A673 (cell line): ENCODE measurements at regions not wholly inside any gene's neighbourhood (a gene's known extent, or its start where the extent isn't known, plus 50 kb on each side); places are given as distances from the start of the nearest gene placed in this dataset.

Experiments used
- BruUV-seq: library from RNA; stranded (reverse); fragments of 400-500 nt; replicated peaks from 2 replicates; lab custom pipeline; 2021; lab: Mats Ljungman, UMichigan
- CTCF ChIA-PET: fragments of 300-600 bp; sonication (Branson Sonifier 250); formaldehyde crosslinking; loops from one replicate; lab custom pipeline; 2022; ENCODE audit warnings: antibody characterized with exemption; lab: Charles Lee
- POLR2A ChIA-PET: fragments of 300-600 bp; sonication (Branson Sonifier 250); formaldehyde crosslinking; loops from one replicate; lab custom pipeline; 2022; ENCODE audit warnings: antibody characterized with exemption; ENCODE audit not compliant: low non-redundant PET; lab: Charles Lee
- DNase-seq: peaks from one replicate; pipeline ENCODE4 v3.0.0-alpha.2; 2015; ENCODE audit warnings: low spot score
- H3K27ac ChIP-seq: fragments of 200-600 bp; sonication (generic); 2 replicates; pipeline ENCODE4 v1.5.1; 2016; ENCODE audit warnings: mixed run types, low read depth, mild to moderate bottlenecking, mixed read lengths, antibody characterized with exemption, low read length; ENCODE audit not compliant: poor library complexity, severe bottlenecking
- H3K27me3 ChIP-seq: fragments of 200-600 bp; sonication (generic); replicated peaks from 2 replicates; pipeline ENCODE4 v1.6.1; 2017; ENCODE audit warnings: mixed run types, low read depth, mild to moderate bottlenecking, mixed read lengths, antibody characterized with exemption, low read length; ENCODE audit not compliant: insufficient read depth, poor library complexity
- H3K36me3 ChIP-seq: fragments of 200-600 bp; sonication (generic); 2 replicates; pipeline ENCODE4 v1.6.1; 2016; ENCODE audit warnings: mixed run types, mild to moderate bottlenecking, mixed read lengths, antibody characterized with exemption, low read length; ENCODE audit not compliant: insufficient read depth, poor library complexity, severe bottlenecking
- H3K4me1 ChIP-seq: fragments of 200-600 bp; sonication (generic); 2 replicates; pipeline ENCODE4 v1.6.1; 2017; ENCODE audit warnings: mixed run types, mild to moderate bottlenecking, mixed read lengths, antibody characterized with exemption, low read length; ENCODE audit not compliant: insufficient read depth, poor library complexity, severe bottlenecking
- H3K4me3 ChIP-seq: fragments of 200-600 bp; sonication (generic); 2 replicates; pipeline ENCODE4 v1.5.1; 2016; ENCODE audit warnings: low read depth, mixed run types, mild to moderate bottlenecking, mixed read lengths, low read length; ENCODE audit not compliant: poor library complexity, severe bottlenecking
- H3K9me3 ChIP-seq: fragments of 200-600 bp; sonication (generic); 2 replicates; pipeline ENCODE4 v1.6.1; 2016; ENCODE audit warnings: mixed run types, low read depth, mild to moderate bottlenecking, mixed read lengths, antibody characterized with exemption, low read length; ENCODE audit not compliant: poor library complexity, severe bottlenecking
- EZH2 ChIP-seq: fragments of 200-600 bp; sonication (generic); IDR thresholded peaks from 2 replicates; pipeline ENCODE4 v1.6.1; 2017; ENCODE audit warnings: borderline replicate concordance, low read depth, mild to moderate bottlenecking, mixed read lengths, antibody characterized with exemption, low read length; ENCODE audit not compliant: poor library complexity, severe bottlenecking
- intact Hi-C: fragments of 100-400 bp; cut with micrococcal nuclease; formaldehyde crosslinking; loops from one replicate; pipeline ENCODE4 v1.10.0; 2022; ENCODE audit not compliant: unreplicated experiment
- TF ChIP-seq, protein P1 (sequence below): fragments of 300-800, 200-600 bp; sonication (generic); conservative IDR thresholded peaks from 2 replicates; pipeline ENCODE4 v1.5.1; 2017; ENCODE audit warnings: low read depth, mild to moderate bottlenecking, antibody characterized with exemption, low read length, moderate library complexity, mixed read lengths

DNA sequence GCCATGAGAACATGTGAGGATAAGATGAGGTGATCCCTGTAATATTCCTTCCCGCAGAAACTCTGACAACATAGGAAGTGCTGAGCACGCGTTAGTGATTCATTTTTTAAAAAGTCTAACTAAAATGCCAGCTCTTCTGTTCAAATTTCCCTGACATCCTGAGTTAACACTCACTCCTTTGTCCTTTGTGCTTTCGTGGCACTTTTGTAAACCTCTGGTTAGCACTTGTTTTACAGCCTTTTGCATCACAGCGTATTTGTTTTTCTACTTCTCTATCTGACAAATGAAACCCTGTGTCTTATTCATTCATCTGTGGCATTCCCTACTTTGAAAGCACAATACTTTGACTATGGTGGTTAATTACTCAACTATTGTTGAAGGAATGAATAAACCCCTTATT lies 313.6 kb downstream of the NUAK1 start:
- BruUV-seq, result no TSS peak
- POLR2A ChIA-PET, result no interaction called here
- CTCF ChIA-PET, result no interaction called here
- TF ChIP-seq, protein P1, sequence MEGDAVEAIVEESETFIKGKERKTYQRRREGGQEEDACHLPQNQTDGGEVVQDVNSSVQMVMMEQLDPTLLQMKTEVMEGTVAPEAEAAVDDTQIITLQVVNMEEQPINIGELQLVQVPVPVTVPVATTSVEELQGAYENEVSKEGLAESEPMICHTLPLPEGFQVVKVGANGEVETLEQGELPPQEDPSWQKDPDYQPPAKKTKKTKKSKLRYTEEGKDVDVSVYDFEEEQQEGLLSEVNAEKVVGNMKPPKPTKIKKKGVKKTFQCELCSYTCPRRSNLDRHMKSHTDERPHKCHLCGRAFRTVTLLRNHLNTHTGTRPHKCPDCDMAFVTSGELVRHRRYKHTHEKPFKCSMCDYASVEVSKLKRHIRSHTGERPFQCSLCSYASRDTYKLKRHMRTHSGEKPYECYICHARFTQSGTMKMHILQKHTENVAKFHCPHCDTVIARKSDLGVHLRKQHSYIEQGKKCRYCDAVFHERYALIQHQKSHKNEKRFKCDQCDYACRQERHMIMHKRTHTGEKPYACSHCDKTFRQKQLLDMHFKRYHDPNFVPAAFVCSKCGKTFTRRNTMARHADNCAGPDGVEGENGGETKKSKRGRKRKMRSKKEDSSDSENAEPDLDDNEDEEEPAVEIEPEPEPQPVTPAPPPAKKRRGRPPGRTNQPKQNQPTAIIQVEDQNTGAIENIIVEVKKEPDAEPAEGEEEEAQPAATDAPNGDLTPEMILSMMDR, result no peak
- no peak for TF ChIP-seq EZH2
- Histone ChIP-seq H3K27me3 (no peaks in the 10 kb centered on the region), H3K27ac (no peak overlapping the region), H3K9me3 (no peaks in the 10 kb centered on the region), H3K4me3 (no peak overlapping the region), H3K36me3 (no peaks in the 10 kb centered on the region), H3K4me1 (no peaks in the 10 kb centered on the region)
- intact Hi-C loops, result no loop called here
- no peak for DNase-seq

DNA sequence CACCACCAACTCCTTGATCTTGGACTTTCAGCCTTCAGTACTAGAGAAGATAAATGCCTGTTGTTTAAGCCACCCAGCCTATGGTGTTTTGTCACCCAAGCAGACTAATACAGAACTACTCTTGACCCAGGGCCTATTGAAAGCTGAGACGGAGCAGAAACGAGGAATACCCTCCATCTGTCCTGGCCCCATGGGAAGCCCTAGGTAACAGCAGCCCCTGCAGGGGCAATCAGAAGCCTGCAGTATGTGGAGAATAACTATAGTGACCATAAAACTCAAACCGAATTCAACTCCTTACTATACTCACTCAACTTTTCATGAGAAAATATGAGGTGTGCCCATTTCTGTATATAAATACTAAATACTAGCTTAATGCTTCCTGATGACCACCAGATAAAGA lies 307.4 kb downstream of the NUAK1 start:
- H3K27ac ChIP-seq, result no peak overlapping the region
- intact Hi-C loops, result no loop called here
- CTCF ChIA-PET, result no interaction called here

DNA sequence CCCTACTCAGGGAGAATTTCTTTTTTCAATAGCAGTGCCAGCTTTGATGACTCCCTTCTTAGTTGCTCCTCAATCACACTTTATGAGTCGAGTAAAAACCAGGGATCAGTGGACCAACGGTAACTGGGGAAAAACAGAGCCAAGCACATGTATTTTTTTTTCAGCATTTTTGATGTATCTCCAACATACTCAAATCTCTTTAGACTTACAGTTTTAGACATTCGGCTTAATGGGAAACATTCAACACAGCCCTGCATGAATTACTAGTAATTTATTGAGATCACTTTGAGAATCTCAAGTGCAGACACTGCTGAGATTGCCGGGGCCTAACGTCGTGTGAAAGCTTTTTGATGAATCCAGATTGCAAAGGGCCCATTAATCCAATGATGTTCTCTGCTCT lies 306.7 kb downstream of the NUAK1 start:
- intact Hi-C loops, result no loop called here
- TF ChIP-seq, protein P1, result no peak
- TF ChIP-seq EZH2, result no peak
- no TSS peak for BruUV-seq
- no peak for DNase-seq
- H3K4me1 ChIP-seq, result no peaks in the 10 kb centered on the region
- H3K9me3 ChIP-seq, result no peaks in the 10 kb centered on the region
- no peak overlapping the region for H3K4me3 ChIP-seq
- POLR2A ChIA-PET, result no interaction called here
- H3K27me3 ChIP-seq, result no peaks in the 10 kb centered on the region
- CTCF ChIA-PET, result no interaction called here
- H3K36me3 ChIP-seq, result no peaks in the 10 kb centered on the region
- no peak overlapping the region for H3K27ac ChIP-seq

More for the DNA sequence above, 307.4 kb downstream of the NUAK1 start:
- DNase-seq, result no peak
- H3K9me3 ChIP-seq, result no peaks in the 10 kb centered on the region
- no TSS peak for BruUV-seq
- no peaks in the 10 kb centered on the region for H3K4me1 ChIP-seq
- POLR2A ChIA-PET, result no interaction called here
- no peak overlapping the region for H3K4me3 ChIP-seq
- H3K27me3 ChIP-seq, result no peaks in the 10 kb centered on the region
- no peak for TF ChIP-seq EZH2
- TF ChIP-seq, protein P1, result no peak
- no peaks in the 10 kb centered on the region for H3K36me3 ChIP-seq
